Fibroblast of pulmonary artery (primary cell): ENCODE measurements at regions not wholly inside any gene's neighbourhood (a gene's known extent, or its start where the extent isn't known, plus 50 kb on each side); places are given as distances from the start of the nearest gene placed in this dataset.

Source experiments
- DNase-seq: peaks from one replicate; pipeline ENCODE4 v3.0.0-alpha.2; 2010; ENCODE audit warnings: low read depth
- H3K4me3 ChIP-seq: replicated peaks from 2 replicates; pipeline ENCODE4 v1.5.1; 2011; ENCODE audit warnings: low read depth, mild to moderate bottlenecking, control low read depth, low read length, moderate library complexity
- TF ChIP-seq, protein P1 (sequence below): IDR thresholded peaks from 2 replicates; pipeline ENCODE4 v1.5.1; 2011; ENCODE audit warnings: mild to moderate bottlenecking, control low read depth, low read length, inconsistent platforms; ENCODE audit errors: missing control alignments

DNA sequence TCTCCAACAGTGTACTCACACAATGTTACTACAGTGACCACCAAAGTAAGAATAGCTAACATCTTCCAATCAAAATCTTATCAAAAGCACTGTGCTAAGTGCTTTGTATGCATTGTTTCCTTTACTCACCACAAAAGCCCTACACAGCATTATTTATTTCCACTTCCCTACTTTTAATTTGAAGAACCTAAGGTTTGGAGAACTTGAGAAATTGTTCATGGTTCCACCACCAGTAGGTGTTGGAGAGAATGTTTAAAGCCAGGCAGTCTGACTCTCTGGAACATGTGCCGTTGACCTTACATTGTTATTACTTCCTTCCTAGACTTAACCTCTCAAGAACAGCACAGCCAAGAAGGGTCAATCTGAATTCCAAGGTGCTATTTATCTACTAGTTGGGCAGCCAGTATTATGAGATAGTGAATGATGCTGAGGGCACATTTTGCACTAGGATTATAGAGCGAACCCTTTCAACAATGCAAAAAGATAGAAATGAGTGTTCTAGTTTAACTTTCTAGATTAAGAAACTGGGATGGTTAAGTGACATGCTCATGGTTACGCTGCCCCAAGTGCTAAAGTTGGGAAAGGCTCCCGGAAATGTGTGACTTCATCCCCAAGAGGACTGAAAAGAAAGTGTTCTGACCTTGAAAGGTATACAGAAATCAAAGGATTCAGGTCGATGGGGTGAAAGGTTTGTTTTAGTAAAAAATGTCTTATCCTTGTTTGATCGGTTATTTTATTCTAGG lies 55.2 kb upstream of the FAM136A start:
- H3K4me3 ChIP-seq: no peak overlapping the region
- peak; percentile 9 for DNase-seq
- TF ChIP-seq, protein P1, sequence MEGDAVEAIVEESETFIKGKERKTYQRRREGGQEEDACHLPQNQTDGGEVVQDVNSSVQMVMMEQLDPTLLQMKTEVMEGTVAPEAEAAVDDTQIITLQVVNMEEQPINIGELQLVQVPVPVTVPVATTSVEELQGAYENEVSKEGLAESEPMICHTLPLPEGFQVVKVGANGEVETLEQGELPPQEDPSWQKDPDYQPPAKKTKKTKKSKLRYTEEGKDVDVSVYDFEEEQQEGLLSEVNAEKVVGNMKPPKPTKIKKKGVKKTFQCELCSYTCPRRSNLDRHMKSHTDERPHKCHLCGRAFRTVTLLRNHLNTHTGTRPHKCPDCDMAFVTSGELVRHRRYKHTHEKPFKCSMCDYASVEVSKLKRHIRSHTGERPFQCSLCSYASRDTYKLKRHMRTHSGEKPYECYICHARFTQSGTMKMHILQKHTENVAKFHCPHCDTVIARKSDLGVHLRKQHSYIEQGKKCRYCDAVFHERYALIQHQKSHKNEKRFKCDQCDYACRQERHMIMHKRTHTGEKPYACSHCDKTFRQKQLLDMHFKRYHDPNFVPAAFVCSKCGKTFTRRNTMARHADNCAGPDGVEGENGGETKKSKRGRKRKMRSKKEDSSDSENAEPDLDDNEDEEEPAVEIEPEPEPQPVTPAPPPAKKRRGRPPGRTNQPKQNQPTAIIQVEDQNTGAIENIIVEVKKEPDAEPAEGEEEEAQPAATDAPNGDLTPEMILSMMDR: no peak

DNA sequence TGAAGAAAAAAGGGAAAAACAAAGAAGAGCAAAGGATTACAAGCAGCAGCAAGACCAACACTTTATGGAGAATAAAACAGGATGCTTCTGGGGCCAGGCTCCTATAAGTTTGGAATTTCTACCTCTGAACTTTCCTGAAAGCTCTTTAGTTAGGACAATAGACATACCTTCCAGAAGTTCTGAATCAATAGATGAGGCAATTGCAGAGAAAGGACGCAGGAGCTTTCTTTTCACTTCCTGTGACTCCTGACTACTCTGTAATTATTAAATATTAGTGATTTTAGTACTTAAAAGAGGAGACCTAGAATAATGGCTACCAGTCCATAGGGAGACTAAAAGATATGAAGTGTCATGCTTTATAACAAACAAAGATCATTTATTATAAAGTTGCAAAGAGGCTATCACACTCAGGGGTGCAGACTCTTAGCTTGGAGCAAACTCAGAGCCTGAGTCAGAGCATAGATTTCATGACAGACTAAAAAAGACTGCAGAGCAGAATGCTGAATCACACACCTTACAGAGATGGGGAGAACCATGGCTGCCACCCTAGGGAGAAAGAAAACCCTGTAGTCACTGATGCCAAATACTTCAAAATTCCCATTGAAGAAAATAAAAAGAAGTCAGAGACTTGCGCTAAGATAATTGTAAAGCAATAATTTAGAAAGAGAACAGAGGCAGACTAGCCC lies 52.5 kb upstream of the FAM136A start:
- H3K4me3 ChIP-seq: no peak overlapping the region
- DNase-seq: peak; percentile 7
- TF ChIP-seq, protein P1: no peak
